GM21360 (cell line): ENCODE measurements at regions not wholly inside any gene's neighbourhood (a gene's known extent, or its start where the extent isn't known, plus 50 kb on each side); places are given as distances from the start of the nearest gene placed in this dataset.

Experiments used
- ATAC-seq: cut with Tn5 transposase; IDR thresholded peaks from one replicate; pipeline ENCODE4 v1.9.1; 2021; ENCODE audit warnings: mild to moderate bottlenecking, moderate library complexity; ENCODE audit not compliant: unreplicated experiment

GRCh38 chr3:59451800-59452746 lies 402.2 kb upstream of the CFAP20DC start:
- peak; percentile 18 for ATAC-seq

GRCh38 chr3:59450946-59451763 lies 401.3 kb upstream of the CFAP20DC start:
- ATAC-seq = peak; percentile 96

GRCh38 chr3:59450437-59450836 lies 400.6 kb upstream of the CFAP20DC start:
- no peak for ATAC-seq

- no peak for ATAC-seq
Observed at GRCh38 chr3:59446775-59447465, 397.1 kb upstream of the CFAP20DC start.

- no peak for ATAC-seq
Observed at GRCh38 chr3:59444676-59445075, 394.9 kb upstream of the CFAP20DC start.

- ATAC-seq = peak; percentile 50
Observed at GRCh38 chr3:59444294-59444671, 394.5 kb upstream of the CFAP20DC start.

- no peak for ATAC-seq
Observed at GRCh38 chr3:59443618-59444293, 393.9 kb upstream of the CFAP20DC start.

GRCh38 chr3:59442046-59442445 lies 392.2 kb upstream of the CFAP20DC start:
- ATAC-seq = no peak

GRCh38 chr3:59440285-59441028 lies 390.6 kb upstream of the CFAP20DC start:
- no peak for ATAC-seq

- no peak for ATAC-seq
Observed at GRCh38 chr3:59438492-59438891, 388.7 kb upstream of the CFAP20DC start.

- no peak for ATAC-seq
Observed at GRCh38 chr3:59436164-59436958, 386.5 kb upstream of the CFAP20DC start.

- ATAC-seq = no peak
Observed at GRCh38 chr3:59433546-59433945, 383.7 kb upstream of the CFAP20DC start.

GRCh38 chr3:59432665-59433064 lies 382.8 kb upstream of the CFAP20DC start:
- ATAC-seq = no peak

GRCh38 chr3:59430341-59430740 lies 380.5 kb upstream of the CFAP20DC start:
- ATAC-seq = no peak

- no peak for ATAC-seq
Observed at GRCh38 chr3:59429198-59429597, 379.4 kb upstream of the CFAP20DC start.

GRCh38 chr3:59426821-59427565 lies 377.2 kb upstream of the CFAP20DC start:
- no peak for ATAC-seq

- ATAC-seq = no peak
Observed at GRCh38 chr3:59425942-59426341, 376.1 kb upstream of the CFAP20DC start.

- ATAC-seq = no peak
Observed at GRCh38 chr3:59425371-59425770, 375.5 kb upstream of the CFAP20DC start.
